GM21825 (cell line): ENCODE measurements at regions not wholly inside any gene's neighbourhood (a gene's known extent, or its start where the extent isn't known, plus 50 kb on each side); places are given as distances from the start of the nearest gene placed in this dataset.
"Not testable (repeated sequence)": the region's sequence is repeated elsewhere in the genome, so short reads cannot be mapped to it uniquely, and the experiment has no call there.

Experiments
- ATAC-seq: cut with Tn5 transposase; IDR thresholded peaks from one replicate; pipeline ENCODE4 v1.9.1; 2021; ENCODE audit warnings: mild to moderate bottlenecking, moderate library complexity; ENCODE audit not compliant: unreplicated experiment

GRCh38 chr12:128069359-128069997, 197.5 kb upstream of the TMEM132C start:
- peak; percentile 73 for ATAC-seq

- no peak for ATAC-seq
Observed at GRCh38 chr12:128073937-128074336, 193.0 kb upstream of the TMEM132C start.

DNA sequence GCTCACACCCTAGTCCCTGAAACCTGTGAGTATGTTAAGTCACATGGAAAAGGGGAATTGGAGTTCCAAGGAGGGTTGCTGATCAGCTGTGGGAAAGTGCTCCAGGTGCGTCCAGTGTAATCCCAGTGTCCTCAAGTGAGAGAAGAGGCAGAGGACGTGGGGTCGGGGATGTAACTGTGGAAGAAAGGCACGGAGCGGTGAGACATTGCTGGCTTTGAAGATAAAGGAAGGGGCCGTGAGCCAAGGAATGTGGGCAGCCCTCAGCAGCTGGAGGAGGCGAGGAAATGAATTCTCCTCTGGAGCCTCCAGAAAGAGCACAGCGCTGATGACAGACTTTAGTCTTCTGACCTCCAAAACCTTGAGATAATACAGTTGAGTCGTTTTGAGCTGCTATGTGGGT, 191.6 kb upstream of the TMEM132C start:
- no peak for ATAC-seq

DNA sequence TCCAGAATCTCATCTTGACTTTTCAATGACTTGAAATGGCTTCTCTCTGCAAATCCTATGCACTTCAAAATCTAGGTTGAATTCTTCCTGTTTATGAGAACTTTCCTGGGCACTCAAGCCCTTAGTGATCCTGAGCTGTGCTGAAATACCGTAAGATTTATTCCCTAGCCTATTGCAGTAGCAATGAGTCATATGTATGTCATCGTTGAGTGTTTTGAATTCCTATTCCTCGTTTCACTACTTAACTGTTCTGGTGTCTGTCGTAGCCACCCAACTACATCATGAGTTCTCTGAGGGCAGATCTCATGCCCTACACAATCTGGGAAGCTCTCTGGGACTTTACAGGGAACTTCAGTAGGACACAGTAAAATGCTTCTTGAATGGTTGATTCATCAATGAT, 190.8 kb upstream of the TMEM132C start:
- no peak for ATAC-seq

DNA sequence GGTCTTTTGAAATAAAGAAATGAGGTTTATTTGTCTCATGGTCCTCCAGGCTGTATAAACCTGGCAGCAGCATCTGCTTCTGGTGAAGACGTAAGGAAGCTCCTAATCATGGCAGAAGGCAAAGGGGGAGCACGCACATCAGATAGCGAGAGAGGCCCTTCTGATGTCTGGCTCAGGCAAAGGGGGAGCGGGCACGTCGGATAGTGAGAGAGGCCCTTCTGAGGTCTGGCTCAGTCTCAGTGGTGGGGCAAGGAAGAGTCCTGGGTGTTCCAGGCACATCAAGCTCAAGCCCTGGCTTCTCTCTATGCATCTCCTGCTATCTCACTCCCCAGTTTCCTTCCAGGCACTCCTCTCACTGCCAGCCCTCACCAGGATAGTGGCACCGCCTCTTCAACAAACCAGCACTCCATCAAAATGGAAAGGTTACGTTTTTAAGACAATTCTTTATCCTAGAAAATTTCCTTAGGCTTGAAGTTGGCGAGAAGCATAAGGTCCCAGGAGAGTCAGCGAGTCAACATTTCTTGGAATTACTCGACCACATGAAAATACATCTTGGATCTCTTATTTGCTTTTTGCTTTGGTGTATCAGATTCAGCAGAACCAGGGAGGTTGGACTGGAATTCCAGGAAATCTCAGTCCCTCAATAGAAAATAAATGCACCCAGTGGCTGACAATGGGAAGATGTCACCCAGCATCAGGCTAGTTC, 189.6 kb upstream of the TMEM132C start:
- ATAC-seq, result no peak

GRCh38 chr12:128077917-128078298, 189.1 kb upstream of the TMEM132C start:
- no peak for ATAC-seq

DNA sequence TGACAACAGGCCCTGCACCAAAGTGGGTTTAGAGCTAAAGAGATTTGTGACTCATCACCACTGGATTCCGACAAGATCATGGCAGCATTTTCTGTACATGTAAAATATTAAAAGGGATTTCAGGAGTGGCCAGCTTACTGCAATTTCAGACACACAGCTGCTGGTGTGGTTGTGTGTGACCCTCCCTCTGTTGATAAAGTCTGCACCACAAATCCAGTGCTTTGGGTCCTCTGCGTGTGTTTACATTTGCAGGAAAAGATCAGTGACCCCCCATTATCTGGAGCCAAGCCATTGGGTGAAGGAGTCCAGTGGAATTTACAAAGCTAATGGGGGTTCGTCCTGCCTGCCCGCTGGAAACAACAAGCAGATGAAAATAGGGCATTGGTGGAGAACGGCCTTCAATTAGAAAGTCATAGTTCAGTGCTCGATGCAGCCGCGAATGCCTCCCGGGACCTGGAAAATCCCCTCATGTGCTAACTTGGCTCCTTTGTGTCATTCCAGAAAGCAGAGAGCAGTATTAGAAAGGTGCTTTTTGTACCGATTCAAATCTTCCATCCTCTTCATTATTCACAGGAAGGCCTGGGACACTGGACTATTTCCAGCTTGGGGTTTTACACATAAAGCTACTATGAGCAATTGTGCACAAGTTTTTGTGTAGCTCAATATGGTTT, 188.5 kb upstream of the TMEM132C start:
- no peak for ATAC-seq

- ATAC-seq, result no peak
Observed at GRCh38 chr12:128079446-128079845, 187.5 kb upstream of the TMEM132C start.

GRCh38 chr12:128083132-128083729, 183.7 kb upstream of the TMEM132C start:
- ATAC-seq, result no peak

GRCh38 chr12:128088926-128089325, 178.0 kb upstream of the TMEM132C start:
- no peak for ATAC-seq

- ATAC-seq, result no peak
Observed at GRCh38 chr12:128089961-128090360, 177.0 kb upstream of the TMEM132C start.

GRCh38 chr12:128091101-128091720, 175.8 kb upstream of the TMEM132C start:
- no peak for ATAC-seq

DNA sequence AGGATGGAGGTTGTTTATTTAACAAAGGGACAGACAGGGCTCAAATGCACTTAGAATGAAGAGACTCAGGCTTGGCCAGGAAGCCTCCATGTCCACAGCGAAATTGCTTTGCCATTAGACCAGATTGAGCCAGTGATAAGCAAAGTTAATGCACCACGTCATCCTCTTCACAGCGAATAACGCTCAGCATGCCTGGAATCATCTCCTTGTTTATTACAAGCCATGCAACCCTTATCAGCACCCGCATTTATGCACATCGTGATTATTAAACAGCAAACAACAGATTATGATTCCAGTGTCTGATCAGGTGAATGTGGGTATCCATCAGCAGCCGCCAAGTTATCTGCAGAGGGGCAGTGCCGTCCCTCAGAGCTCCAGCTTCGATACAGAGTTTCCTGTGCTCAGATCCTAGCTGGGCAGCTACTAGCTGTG, 175.0 kb upstream of the TMEM132C start:
- no peak for ATAC-seq

DNA sequence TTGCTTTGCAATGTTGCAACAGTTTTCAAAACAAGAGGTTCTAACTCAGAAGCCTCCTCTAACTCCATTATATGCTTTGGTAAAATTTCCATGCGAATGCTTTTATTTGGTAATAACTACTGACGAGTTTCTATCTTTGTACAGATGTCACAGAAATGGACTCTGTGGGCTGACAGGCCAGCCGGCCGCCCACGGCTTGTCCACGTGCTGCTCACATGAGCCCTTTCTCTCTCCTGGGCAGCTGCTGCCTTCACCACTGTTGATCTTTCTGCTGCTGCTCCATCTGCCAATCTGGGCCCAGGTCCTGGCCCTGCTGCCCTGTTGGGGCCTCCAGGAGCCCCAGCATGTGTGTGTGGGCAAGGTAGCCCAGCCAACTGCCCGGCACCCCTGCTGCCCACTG, 168.2 kb upstream of the TMEM132C start:
- no peak for ATAC-seq

DNA sequence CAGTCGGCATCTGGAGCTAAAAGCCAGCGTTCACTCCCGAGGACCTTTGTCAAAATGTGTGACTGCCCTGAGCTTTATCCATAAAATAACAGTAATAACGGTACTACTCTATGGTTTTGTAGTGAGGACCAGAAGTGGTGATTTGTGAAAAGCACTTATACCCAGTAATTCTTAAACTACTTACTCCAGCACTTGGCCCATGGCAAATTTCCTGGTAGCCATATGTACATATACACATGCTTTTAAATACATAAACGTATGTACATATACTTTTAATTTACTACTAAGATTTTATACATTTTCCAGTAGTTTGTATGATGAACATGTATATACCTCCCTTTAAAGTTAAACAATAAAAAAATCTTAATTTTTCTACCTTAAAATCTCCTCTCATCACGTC, 163.8 kb upstream of the TMEM132C start:
- ATAC-seq, result no peak

DNA sequence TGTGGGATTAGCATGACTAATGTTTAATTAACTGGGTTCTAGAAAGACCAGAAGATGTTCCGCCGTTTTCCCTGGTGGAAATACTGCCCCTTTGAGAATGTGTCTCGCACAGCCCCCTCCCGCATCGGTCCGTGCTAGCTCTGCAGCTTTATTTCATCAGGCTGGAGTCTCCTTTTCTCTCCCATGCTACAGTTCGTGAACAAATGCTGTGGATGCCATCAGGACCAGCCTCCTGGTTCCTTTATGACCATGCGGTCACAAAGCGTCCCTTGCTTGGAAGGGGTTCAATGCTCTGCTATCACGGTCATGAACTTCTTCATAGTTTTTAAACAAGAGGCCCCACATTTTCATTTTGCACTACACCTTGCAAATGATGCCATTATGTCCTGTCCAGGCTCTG, 157.7 kb upstream of the TMEM132C start:
- no peak for ATAC-seq

- ATAC-seq, result no peak
Observed at GRCh38 chr12:128109636-128110035, 157.3 kb upstream of the TMEM132C start.

DNA sequence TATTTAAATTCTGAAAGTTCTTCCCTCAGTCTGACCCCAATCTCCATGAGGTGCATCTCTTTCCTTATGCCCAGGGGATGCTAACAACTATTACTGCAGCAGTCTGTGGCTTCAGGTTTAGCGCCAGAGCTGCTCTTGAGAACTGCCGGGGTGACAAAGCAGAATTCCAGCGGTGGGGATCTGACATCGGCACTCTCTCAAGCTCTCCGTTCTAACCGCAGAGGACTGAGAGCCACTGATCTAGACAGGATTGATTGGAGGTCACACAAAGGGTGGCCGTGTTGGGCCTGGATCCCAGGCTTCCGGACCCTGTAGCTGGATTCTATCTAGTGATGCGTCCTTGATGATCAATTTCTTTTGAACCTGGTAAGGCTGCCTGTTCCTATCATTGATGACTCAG, 155.6 kb upstream of the TMEM132C start:
- no peak for ATAC-seq

GRCh38 chr12:128111951-128112350, 155.0 kb upstream of the TMEM132C start:
- no peak for ATAC-seq

DNA sequence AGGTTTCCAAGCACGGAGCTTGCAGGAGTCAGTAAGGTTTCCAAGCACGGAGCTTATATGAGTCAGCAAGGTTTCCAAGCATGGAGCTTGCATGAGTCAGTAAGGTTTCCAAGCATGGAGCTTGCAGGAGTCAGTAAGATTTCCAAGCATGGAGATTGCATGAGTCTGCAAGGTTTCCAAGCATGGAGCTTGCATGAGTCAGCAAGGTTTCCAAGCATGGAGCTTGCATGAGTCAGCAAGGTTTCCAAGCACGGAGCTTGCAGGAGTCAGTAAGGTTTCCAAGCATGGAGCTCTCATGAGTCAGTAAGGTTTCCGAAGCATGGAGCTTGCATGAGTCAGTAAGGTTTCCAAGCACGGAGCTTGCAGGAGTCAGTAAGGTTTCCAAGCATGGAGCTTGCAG, 153.7 kb upstream of the TMEM132C start:
- ATAC-seq, result not testable (repeated sequence)

DNA sequence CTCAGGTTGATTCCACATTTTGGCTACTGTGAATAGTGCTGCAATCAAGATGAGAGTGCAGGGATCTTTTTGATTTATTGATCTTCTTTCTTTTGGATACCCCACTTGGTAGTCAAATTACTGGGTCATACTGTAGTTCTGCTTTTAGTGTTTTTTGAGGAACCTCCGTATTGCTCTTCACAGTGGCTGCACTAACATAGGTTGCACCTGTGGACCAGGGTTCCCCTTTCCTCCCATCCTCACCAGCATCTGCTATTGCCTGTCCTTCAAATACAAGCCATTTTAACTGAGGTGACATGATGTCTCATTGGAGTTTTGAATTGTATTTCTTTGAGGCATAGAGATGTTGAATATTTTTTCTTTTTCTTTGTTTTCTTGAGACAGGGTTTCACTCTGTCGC, 152.5 kb upstream of the TMEM132C start:
- ATAC-seq, result no peak
